Esophagus squamous epithelium (tissue), 4 donors: ENCODE measurements at regions not wholly inside any gene's neighbourhood (a gene's known extent, or its start where the extent isn't known, plus 50 kb on each side); places are given as distances from the start of the nearest gene placed in this dataset.

Source experiments
- POLR2A ChIP-seq, 4 donors: fragments of 450-650 bp; IDR thresholded peaks; one replicate each; pipeline ENCODE4 v1.6.1; 2017; ENCODE audit warnings: antibody characterized with exemption in 4 of 4, mild to moderate bottlenecking in 4 of 4, moderate library complexity in 3 of 4
- TF ChIP-seq, protein P1 (sequence below), 6 experiments: fragments of 450-650 bp in 4 of 6; fragments of 200-600 bp in 2 of 6; sonication (generic) in 2 of 6; IDR thresholded peaks; one replicate each; pipeline ENCODE4 v1.5.1; 2016 to 2019; ENCODE audit warnings: antibody characterized with exemption in 6 of 6, mild to moderate bottlenecking in 4 of 6, moderate library complexity in 4 of 6

DNA sequence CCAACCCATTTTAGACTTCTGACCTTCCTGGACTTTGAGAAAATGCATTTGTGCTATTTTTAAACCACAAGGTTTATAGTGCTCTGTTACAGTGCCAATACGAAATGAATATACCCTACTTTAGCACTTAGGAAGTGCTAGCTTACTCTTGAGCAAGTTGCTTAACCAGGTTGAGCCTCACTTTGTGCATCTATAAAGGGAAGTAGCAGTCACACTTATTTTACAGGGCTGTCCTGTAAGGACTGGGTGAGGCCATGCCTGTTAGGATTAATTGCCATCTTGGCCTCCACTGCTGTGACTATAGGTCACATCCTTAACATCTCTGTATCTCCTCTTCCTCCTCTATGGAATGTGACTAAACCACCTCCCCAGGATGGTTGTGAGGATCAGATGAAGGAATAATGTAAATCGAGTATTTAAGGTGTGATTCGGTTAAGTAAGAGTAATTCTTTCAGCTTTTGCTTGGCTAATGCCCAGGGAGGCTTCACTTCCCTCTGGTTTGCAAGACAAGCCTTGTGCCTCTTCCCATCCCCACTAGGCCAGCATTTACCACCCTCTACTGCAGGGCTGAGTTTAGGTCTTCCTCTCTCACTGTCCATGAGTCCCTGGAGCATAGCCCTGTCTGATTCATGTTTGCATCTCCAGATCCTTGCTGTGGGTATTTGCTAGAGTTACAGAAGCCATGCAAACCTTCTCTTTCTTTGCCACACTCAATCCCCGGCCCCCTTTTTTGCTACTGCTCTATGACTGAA lies 341.2 kb downstream of the ZNF521 start:
- TF ChIP-seq POLR2A (IDR thresholded peaks at IDR 0.05): no peak
- TF ChIP-seq, protein P1, sequence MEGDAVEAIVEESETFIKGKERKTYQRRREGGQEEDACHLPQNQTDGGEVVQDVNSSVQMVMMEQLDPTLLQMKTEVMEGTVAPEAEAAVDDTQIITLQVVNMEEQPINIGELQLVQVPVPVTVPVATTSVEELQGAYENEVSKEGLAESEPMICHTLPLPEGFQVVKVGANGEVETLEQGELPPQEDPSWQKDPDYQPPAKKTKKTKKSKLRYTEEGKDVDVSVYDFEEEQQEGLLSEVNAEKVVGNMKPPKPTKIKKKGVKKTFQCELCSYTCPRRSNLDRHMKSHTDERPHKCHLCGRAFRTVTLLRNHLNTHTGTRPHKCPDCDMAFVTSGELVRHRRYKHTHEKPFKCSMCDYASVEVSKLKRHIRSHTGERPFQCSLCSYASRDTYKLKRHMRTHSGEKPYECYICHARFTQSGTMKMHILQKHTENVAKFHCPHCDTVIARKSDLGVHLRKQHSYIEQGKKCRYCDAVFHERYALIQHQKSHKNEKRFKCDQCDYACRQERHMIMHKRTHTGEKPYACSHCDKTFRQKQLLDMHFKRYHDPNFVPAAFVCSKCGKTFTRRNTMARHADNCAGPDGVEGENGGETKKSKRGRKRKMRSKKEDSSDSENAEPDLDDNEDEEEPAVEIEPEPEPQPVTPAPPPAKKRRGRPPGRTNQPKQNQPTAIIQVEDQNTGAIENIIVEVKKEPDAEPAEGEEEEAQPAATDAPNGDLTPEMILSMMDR (IDR thresholded peaks at IDR 0.05): no peak
